ENCODE measurements at regions not wholly inside any gene's neighbourhood (a gene's known extent, or its start where the extent isn't known, plus 50 kb on each side); places are given as distances from the start of the nearest gene placed in this dataset.

DNA sequence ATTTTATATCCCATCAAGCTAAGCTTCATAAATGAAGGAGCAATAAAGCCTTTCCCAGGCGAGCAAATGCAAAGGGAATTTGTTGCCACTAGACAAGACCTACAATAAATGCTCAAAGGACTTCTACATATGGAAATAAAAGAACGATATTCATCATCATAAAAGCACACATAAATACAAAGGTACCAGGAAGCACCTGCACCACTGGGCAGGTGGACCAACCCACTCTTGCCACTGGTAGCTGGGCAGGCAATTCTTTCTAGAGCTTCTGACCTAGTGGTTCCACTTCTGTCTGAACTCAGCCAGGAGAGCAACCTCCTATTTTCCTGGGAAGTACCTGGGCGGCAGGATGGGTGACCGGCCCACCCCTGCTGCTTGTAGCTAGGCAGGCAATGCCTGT is 237.2 kb upstream of the ITM2A start:
- H3K4me1 ChIP-seq: no peaks in the 10 kb centered on the region
- TF ChIP-seq, protein P1, sequence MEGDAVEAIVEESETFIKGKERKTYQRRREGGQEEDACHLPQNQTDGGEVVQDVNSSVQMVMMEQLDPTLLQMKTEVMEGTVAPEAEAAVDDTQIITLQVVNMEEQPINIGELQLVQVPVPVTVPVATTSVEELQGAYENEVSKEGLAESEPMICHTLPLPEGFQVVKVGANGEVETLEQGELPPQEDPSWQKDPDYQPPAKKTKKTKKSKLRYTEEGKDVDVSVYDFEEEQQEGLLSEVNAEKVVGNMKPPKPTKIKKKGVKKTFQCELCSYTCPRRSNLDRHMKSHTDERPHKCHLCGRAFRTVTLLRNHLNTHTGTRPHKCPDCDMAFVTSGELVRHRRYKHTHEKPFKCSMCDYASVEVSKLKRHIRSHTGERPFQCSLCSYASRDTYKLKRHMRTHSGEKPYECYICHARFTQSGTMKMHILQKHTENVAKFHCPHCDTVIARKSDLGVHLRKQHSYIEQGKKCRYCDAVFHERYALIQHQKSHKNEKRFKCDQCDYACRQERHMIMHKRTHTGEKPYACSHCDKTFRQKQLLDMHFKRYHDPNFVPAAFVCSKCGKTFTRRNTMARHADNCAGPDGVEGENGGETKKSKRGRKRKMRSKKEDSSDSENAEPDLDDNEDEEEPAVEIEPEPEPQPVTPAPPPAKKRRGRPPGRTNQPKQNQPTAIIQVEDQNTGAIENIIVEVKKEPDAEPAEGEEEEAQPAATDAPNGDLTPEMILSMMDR (IDR thresholded peaks at IDR 0.05): no peak
- no peaks in the 10 kb centered on the region for H3K36me3 ChIP-seq
- DNase-seq (ENCODE audit: low spot score): no peak
- H3K27me3 ChIP-seq: no peaks in the 10 kb centered on the region
- H3K27ac ChIP-seq: no peak overlapping the region
- no peak overlapping the region for H3K4me3 ChIP-seq
- H3K9me3 ChIP-seq: no peaks in the 10 kb centered on the region

DNA sequence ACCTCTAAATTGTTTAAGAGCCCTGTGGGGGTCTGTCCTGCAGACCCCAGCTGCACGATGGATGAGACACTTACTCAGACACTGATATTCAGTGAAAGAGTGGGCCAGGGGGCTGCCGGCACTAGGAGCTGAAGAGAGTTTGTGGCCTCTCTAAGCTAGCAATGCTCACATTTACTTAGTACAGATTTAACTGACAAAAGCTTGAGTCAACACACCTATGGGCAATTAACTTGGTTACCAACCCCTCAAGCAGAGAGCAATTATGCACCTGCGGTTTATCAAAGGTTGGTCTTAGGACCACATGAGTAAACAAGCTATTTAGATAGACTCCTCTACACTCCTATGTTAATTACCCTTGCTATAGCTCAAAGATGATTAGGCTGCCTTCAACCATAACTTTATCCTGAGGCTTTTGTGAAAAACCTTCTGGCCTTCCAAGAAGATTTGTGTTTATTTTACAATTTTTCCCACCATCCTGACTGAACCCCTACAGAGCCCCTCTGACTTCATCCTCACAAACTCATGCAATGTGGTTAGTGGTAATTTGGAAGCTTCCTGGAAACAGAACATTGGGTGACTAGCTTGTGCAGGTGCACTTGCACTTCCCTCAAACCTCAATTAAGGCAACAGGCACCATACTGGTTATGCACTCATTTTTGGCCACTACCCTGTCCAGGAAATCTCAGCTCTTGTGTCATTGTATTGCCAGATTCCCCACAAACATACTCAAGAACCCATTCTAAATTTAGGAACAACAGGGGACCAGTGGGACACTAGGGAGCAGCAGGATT is 234.4 kb upstream of the ITM2A start:
- H3K36me3 ChIP-seq: no peaks in the 10 kb centered on the region
- TF ChIP-seq, protein P1 (IDR thresholded peaks at IDR 0.05): no peak
- H3K4me3 ChIP-seq: no peak overlapping the region
- no peaks in the 10 kb centered on the region for H3K9me3 ChIP-seq
- DNase-seq (ENCODE audit: low spot score): no peak
- no peak overlapping the region for H3K27ac ChIP-seq
- no peaks in the 10 kb centered on the region for H3K27me3 ChIP-seq
- H3K4me1 ChIP-seq: no peaks in the 10 kb centered on the region

DNA sequence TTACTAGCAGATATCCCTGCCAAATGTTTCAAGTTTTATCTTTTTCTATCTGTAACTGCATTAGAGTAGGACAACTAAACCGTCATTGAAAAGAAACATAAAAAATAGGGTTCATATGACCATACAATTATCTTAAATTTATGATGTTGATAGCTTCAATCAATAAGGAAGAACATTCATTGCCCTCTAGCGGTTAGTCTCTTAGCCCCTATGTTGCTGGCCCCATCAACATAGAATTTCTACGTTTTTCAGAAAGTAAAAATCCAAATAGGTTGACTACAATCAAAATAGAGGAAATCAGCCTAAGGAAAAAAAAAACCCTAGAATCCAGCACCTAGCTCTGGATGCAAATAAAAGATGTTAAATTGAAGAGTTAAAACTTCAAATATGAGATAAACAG is 225.1 kb upstream of the ITM2A start:
- no peaks in the 10 kb centered on the region for H3K36me3 ChIP-seq
- no peak for DNase-seq (ENCODE audit: low spot score)
- H3K4me1 ChIP-seq: no peaks in the 10 kb centered on the region
- no peak overlapping the region for H3K27ac ChIP-seq
- no peaks in the 10 kb centered on the region for H3K9me3 ChIP-seq
- TF ChIP-seq, protein P1 (IDR thresholded peaks at IDR 0.05): peak in 1 of 2 donors; percentile 14
- H3K4me3 ChIP-seq: no peak overlapping the region
- no peaks in the 10 kb centered on the region for H3K27me3 ChIP-seq

DNA sequence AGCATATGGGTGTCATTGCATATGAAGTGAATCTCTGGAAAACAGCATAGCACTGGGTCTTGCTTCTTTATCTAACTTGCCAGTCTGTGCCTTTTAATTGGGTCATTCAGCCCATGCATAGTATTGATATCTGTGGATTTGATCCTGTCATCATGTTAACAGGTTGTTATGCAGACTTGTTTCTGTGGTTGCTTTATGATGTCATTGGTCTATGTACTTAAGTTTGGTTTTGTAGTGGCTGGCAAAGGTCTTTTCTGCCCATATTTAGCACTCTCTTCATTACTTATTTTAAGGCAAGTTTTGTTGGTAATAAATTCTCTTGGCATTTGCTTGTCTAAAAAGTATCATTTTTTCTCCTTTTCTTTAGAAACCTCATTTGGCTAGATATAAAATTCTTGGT is 221.1 kb upstream of the ITM2A start:
- H3K4me1 ChIP-seq: no peaks in the 10 kb centered on the region
- H3K4me3 ChIP-seq: no peak overlapping the region
- TF ChIP-seq, protein P1 (IDR thresholded peaks at IDR 0.05): no peak

DNA sequence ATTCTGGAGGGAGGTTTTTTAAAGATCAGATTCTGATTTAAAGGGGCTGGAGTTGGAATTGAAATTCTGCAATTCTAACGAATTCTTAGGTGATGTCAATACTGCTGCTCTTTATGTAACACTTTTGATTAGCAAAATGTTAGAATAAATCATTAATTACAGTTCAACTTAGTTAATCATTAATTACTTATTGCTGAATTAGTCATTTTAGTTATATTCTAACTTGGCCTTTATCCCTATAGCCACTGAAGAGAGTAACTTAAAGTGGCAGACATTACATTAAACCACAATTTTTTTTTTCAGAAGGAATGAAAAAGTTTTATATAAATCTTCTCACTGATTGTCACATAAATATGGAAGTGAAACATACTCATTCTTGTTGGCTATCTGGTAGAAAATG is 206.6 kb upstream of the ITM2A start:
- H3K36me3 ChIP-seq: no peaks in the 10 kb centered on the region
- peaks cover 0 to 8% of the 10 kb centered on the region in 2 donors for H3K9me3 ChIP-seq
- TF ChIP-seq, protein P1 (IDR thresholded peaks at IDR 0.05): no peak
- H3K4me3 ChIP-seq: no peak overlapping the region
- no peaks in the 10 kb centered on the region for H3K27me3 ChIP-seq
- DNase-seq (ENCODE audit: low spot score): no peak
- no peaks in the 10 kb centered on the region for H3K4me1 ChIP-seq
- H3K27ac ChIP-seq: no peak overlapping the region

More for the DNA sequence above, 221.1 kb upstream of the ITM2A start:
- Histone ChIP-seq H3K9me3 (no peaks in the 10 kb centered on the region), H3K27me3 (no peaks in the 10 kb centered on the region), H3K36me3 (no peaks in the 10 kb centered on the region), H3K27ac (no peak overlapping the region)
- DNase-seq (ENCODE audit: low spot score): no peak

DNA sequence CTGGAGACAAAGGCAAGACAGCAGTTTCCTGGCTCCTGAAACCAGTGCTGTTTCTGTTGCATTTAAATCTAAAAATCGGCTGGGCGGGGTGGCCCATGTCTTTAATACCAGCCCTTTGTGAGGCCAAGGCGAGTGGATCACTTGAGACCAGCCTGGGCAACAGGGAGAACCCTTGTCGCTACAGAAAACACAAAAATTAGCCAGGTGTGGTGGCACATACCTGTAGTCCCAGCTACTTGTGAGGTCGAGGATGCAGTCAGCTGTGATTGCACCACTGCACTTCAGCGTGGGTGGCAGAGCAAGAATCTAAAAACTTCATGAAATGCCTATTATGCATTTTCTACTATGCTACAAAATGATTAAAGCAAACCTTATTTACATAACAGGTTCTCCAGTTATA is 205.4 kb upstream of the ITM2A start:
- TF ChIP-seq, protein P1 (IDR thresholded peaks at IDR 0.05): no peak

More for the DNA sequence above, 205.4 kb upstream of the ITM2A start:
- Histone ChIP-seq H3K36me3 (no peaks in the 10 kb centered on the region), H3K27ac (no peak overlapping the region), H3K4me3 (no peak overlapping the region), H3K27me3 (no peaks in the 10 kb centered on the region), H3K9me3 (peaks cover 0 to 17% of the 10 kb centered on the region in 2 donors), H3K4me1 (no peaks in the 10 kb centered on the region)
- DNase-seq (ENCODE audit: low spot score): no peak
